ENCODE measurements at regions not wholly inside any gene's neighbourhood (a gene's known extent, or its start where the extent isn't known, plus 50 kb on each side); places are given as distances from the start of the nearest gene placed in this dataset.

GRCh38 chr15:58327958-58328357, 103.8 kb upstream of the LIPC start:
- TF ChIP-seq POLR2AphosphoS5 (IDR thresholded peaks at IDR 0.05) (no peak), POLR2A (IDR thresholded peaks at IDR 0.05) (no peak), EP300 (IDR thresholded peaks at IDR 0.05) (no peak), CTCF (IDR thresholded peaks at IDR 0.05) (no peak)
- WGBS, 2 donors: 96% methylated on average over 1 of the region's 1 CpG
- Histone ChIP-seq H3K27me3 (no peaks in the 10 kb centered on the region), H3K4me3 (no peak overlapping the region), H3K4me1 (peaks cover 0 to 30% (median 24%) of the 10 kb centered on the region in 4 donors), H3K9me3 (no peaks in the 10 kb centered on the region), H3K36me3 (no peaks in the 10 kb centered on the region), H3K27ac (no peak overlapping the region)
- intact Hi-C loops (cut with DNase I): no loop called here
- no peak for DNase-seq

- Histone ChIP-seq H3K4me1 (peaks cover 0 to 37% (median 30%) of the 10 kb centered on the region in 4 donors), H3K36me3 (no peaks in the 10 kb centered on the region), H3K9me3 (no peaks in the 10 kb centered on the region), H3K4me3 (no peak overlapping the region), H3K27ac (no peak overlapping the region), H3K27me3 (no peaks in the 10 kb centered on the region)
- 85 to 91% methylated on average over 2 of the region's 2 CpGs for WGBS, 2 donors
- no peak for DNase-seq
- intact Hi-C loops (cut with DNase I): no loop called here
- TF ChIP-seq POLR2A (IDR thresholded peaks at IDR 0.05): no peak
- TF ChIP-seq POLR2AphosphoS5 (IDR thresholded peaks at IDR 0.05): no peak
- no peak for TF ChIP-seq EP300 (IDR thresholded peaks at IDR 0.05)
- TF ChIP-seq CTCF (IDR thresholded peaks at IDR 0.05): no peak
Observed at GRCh38 chr15:58329211-58329610, 102.6 kb upstream of the LIPC start.

GRCh38 chr15:58329781-58330671, 101.8 kb upstream of the LIPC start:
- DNase-seq: no peak
- Histone ChIP-seq H3K36me3 (no peaks in the 10 kb centered on the region), H3K27me3 (no peaks in the 10 kb centered on the region), H3K9me3 (no peaks in the 10 kb centered on the region), H3K4me1 (peaks cover 0 to 37% (median 30%) of the 10 kb centered on the region in 4 donors), H3K4me3 (no peak overlapping the region), H3K27ac (peak overlapping the region in 3 of 4 donors; percentile 33 to 88 (median 85))
- intact Hi-C loops (cut with DNase I): loop anchor here (5.0 kb wide), 1 partner anchor 417 kb away; the partner anchor contains the start of gene ADAM10
- TF ChIP-seq POLR2AphosphoS5 (IDR thresholded peaks at IDR 0.05): no peak
- no peak for TF ChIP-seq EP300 (IDR thresholded peaks at IDR 0.05)
- no peak for TF ChIP-seq POLR2A (IDR thresholded peaks at IDR 0.05)
- TF ChIP-seq CTCF (IDR thresholded peaks at IDR 0.05): no peak
- WGBS, 2 donors: 66 to 80% methylated on average over 13 of the region's 13 CpGs

- Histone ChIP-seq H3K27me3 (no peaks in the 10 kb centered on the region), H3K9me3 (no peaks in the 10 kb centered on the region), H3K27ac (peak overlapping the region; percentile 82 to 88 (median 84)), H3K4me3 (no peak overlapping the region), H3K4me1 (peaks cover 0 to 37% (median 30%) of the 10 kb centered on the region in 4 donors), H3K36me3 (no peaks in the 10 kb centered on the region)
- no peak for DNase-seq
- intact Hi-C loops (cut with DNase I): loop anchor here (5.0 kb wide), 1 partner anchor 416 kb away; the partner anchor contains the start of gene ADAM10
- TF ChIP-seq EP300 (IDR thresholded peaks at IDR 0.05): no peak
- WGBS, 2 donors: 66 to 71% methylated on average over 8 of the region's 8 CpGs
Observed at GRCh38 chr15:58330741-58331559, 100.8 kb upstream of the LIPC start.

- peak overlapping the region in 1 of 4 donors; percentile 1 for H3K4me3 ChIP-seq
- H3K36me3 ChIP-seq: no peaks in the 10 kb centered on the region
- intact Hi-C loops (cut with DNase I): loop anchor here (5.0 kb wide), 1 partner anchor 416 kb away; the partner anchor contains the start of gene ADAM10
- no peak for DNase-seq
- H3K27me3 ChIP-seq: no peaks in the 10 kb centered on the region
- peaks cover 0 to 37% (median 30%) of the 10 kb centered on the region in 4 donors for H3K4me1 ChIP-seq
- no peaks in the 10 kb centered on the region for H3K9me3 ChIP-seq
- no peak for TF ChIP-seq EP300 (IDR thresholded peaks at IDR 0.05)
- peak overlapping the region; percentile 82 to 88 (median 84) for H3K27ac ChIP-seq
- 42 to 43% methylated on average over 2 of the region's 2 CpGs for WGBS, 2 donors
Observed at GRCh38 chr15:58331560-58331912, 100.3 kb upstream of the LIPC start.
